Testis (tissue), 2 donors: ENCODE measurements at regions not wholly inside any gene's neighbourhood (a gene's known extent, or its start where the extent isn't known, plus 50 kb on each side); places are given as distances from the start of the nearest gene placed in this dataset.

Experiments used
- POLR2A ChIP-seq: fragments of 450-650 bp; IDR thresholded peaks from one replicate; pipeline ENCODE4 v1.6.1; 2017; ENCODE audit warnings: antibody characterized with exemption, mild to moderate bottlenecking, moderate library complexity
- TF ChIP-seq, protein P1 (sequence below), 3 experiments: fragments of 450-650 bp in 2 of 3; fragments of 200-600 bp in 1 of 3; sonication (generic) in 1 of 3; IDR thresholded peaks; one replicate each; pipeline ENCODE4 v1.5.1; 2016 to 2019; ENCODE audit warnings: antibody characterized with exemption in 3 of 3, mild to moderate bottlenecking in 2 of 3, moderate library complexity in 1 of 3

DNA sequence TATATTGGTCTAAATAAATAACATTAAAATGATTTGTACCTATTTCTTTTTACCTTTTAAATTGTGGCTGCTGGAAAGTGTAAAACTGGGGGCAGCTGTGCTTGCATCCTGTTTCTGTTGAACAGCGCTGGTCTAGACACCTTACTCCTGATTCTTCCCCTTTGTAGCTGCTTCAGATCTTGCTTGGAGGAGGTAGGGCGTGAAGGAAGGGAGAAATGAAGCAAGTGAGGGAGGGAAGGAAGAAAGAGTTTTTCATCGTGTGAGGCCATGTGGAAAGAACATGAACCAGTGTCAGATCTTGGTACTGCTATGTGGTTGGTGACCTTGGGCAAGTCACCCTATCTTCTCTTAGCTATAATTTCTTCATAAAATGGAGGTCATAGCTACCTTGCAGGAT, 89.0 kb upstream of the SEC11C start:
- TF ChIP-seq, protein P1, sequence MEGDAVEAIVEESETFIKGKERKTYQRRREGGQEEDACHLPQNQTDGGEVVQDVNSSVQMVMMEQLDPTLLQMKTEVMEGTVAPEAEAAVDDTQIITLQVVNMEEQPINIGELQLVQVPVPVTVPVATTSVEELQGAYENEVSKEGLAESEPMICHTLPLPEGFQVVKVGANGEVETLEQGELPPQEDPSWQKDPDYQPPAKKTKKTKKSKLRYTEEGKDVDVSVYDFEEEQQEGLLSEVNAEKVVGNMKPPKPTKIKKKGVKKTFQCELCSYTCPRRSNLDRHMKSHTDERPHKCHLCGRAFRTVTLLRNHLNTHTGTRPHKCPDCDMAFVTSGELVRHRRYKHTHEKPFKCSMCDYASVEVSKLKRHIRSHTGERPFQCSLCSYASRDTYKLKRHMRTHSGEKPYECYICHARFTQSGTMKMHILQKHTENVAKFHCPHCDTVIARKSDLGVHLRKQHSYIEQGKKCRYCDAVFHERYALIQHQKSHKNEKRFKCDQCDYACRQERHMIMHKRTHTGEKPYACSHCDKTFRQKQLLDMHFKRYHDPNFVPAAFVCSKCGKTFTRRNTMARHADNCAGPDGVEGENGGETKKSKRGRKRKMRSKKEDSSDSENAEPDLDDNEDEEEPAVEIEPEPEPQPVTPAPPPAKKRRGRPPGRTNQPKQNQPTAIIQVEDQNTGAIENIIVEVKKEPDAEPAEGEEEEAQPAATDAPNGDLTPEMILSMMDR (IDR thresholded peaks at IDR 0.05) = no peak
- no peak for TF ChIP-seq POLR2A
